Sigmoid colon (tissue), 4 donors: ENCODE measurements at regions not wholly inside any gene's neighbourhood (a gene's known extent, or its start where the extent isn't known, plus 50 kb on each side); places are given as distances from the start of the nearest gene placed in this dataset.

Experiments used
- EP300 ChIP-seq, 4 donors: sonication (generic); formaldehyde crosslinking; IDR thresholded peaks; one replicate each; pipeline ENCODE4 v1.6.1; 2017; ENCODE audit warnings: antibody characterized with exemption in 4 of 4
- POLR2A ChIP-seq, 2 donors: fragments of 450-650 bp; IDR thresholded peaks; one replicate each; pipeline ENCODE4 v1.6.1; 2016; ENCODE audit warnings: antibody characterized with exemption in 2 of 2, mild to moderate bottlenecking in 2 of 2, moderate library complexity in 2 of 2
- TF ChIP-seq, protein P1 (sequence below), 4 experiments: fragments of 450-650 bp in 3 of 4; fragments of 200-600 bp in 1 of 4; IDR thresholded peaks; one replicate each; pipeline ENCODE4 v1.5.1; 2016 to 2019; ENCODE audit warnings: antibody characterized with exemption in 4 of 4, mild to moderate bottlenecking in 3 of 4, moderate library complexity in 2 of 4

DNA sequence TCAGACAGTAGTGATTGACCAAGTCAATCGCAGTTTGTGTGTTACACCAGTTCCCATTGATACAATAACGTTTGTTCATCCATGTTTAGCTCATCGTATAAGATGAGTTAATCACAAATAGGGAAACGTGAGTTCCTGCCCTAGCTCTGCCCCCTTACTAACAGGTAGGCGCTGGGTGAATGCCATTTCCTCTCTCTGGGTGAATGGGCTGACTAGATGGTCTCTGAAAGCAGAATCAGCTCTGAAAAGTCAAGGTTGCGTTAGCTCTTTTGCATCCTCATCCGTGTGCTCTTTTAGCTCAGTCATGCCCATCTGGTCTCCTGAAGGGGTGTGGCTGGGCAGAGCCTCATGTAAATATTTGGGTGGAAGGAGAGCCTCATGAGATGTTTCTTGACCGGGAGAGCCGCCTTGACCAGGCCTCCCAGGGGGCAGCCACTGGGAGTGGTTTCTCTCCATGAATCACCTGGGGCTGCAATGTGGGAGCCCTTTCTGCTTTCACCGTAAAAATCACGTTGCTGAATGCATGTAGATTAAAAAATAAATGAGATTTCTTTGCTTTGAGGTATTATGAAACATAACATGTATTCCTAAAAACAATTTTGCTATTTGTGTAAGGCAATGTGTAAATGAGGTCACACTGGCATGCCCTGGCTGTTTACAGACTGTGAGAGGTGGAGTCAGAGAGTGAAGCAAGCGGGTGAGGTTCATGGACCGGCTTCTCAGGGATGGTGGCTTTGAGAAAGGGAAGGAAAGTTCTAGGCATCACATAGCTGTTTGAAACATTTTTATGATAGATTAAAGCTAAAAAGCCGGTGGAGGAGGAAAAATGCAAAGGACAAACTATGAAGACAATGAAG lies 108.4 kb upstream of the RASGRP1 start:
- TF ChIP-seq, protein P1, sequence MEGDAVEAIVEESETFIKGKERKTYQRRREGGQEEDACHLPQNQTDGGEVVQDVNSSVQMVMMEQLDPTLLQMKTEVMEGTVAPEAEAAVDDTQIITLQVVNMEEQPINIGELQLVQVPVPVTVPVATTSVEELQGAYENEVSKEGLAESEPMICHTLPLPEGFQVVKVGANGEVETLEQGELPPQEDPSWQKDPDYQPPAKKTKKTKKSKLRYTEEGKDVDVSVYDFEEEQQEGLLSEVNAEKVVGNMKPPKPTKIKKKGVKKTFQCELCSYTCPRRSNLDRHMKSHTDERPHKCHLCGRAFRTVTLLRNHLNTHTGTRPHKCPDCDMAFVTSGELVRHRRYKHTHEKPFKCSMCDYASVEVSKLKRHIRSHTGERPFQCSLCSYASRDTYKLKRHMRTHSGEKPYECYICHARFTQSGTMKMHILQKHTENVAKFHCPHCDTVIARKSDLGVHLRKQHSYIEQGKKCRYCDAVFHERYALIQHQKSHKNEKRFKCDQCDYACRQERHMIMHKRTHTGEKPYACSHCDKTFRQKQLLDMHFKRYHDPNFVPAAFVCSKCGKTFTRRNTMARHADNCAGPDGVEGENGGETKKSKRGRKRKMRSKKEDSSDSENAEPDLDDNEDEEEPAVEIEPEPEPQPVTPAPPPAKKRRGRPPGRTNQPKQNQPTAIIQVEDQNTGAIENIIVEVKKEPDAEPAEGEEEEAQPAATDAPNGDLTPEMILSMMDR (IDR thresholded peaks at IDR 0.05) = no peak
- TF ChIP-seq POLR2A (IDR thresholded peaks at IDR 0.05) (no peak), EP300 (IDR thresholded peaks at IDR 0.05) (no peak)
